ENCODE measurements at regions not wholly inside any gene's neighbourhood (a gene's known extent, or its start where the extent isn't known, plus 50 kb on each side); places are given as distances from the start of the nearest gene placed in this dataset.

DNA sequence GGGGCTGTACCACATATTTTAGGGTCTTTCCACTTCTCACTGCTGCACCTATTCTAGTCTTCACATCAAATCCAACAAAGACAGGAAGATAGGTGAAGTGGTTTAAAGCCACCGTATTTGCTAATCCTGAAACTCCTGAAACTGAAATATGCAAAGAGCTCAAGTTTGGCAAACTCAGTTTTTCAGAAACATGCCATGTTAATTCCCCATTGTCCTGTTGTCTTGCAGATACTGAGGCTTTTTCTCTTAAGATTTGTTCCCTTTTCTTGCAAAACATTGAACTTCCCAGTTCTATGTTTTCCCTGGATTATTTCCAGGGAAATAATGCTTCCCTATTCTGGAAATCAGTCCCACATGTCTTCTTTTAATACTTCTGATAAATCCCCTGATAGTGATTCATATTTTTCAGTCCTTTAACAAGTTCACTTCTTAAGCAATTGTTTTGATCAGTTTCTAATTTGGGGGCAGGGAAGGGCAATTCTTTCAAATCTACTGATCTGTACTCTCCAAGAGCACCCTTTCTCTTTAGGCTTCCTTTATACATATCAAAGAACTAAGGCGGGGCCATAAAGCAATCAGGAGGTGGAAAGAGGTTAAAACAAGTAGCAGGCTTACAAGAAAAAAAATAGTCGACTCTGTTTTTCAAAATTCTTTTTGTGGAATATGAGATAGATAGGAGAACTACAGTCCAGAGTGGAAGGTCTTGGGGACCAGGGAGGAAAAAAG, 648.5 kb downstream of the BNC2 start:
- TF ChIP-seq, protein P1, sequence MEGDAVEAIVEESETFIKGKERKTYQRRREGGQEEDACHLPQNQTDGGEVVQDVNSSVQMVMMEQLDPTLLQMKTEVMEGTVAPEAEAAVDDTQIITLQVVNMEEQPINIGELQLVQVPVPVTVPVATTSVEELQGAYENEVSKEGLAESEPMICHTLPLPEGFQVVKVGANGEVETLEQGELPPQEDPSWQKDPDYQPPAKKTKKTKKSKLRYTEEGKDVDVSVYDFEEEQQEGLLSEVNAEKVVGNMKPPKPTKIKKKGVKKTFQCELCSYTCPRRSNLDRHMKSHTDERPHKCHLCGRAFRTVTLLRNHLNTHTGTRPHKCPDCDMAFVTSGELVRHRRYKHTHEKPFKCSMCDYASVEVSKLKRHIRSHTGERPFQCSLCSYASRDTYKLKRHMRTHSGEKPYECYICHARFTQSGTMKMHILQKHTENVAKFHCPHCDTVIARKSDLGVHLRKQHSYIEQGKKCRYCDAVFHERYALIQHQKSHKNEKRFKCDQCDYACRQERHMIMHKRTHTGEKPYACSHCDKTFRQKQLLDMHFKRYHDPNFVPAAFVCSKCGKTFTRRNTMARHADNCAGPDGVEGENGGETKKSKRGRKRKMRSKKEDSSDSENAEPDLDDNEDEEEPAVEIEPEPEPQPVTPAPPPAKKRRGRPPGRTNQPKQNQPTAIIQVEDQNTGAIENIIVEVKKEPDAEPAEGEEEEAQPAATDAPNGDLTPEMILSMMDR (IDR thresholded peaks at IDR 0.05; ENCODE audit: low read depth, low read length, missing input control) = no peak
- TF ChIP-seq, protein P2, sequence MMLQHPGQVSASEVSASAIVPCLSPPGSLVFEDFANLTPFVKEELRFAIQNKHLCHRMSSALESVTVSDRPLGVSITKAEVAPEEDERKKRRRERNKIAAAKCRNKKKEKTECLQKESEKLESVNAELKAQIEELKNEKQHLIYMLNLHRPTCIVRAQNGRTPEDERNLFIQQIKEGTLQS (IDR thresholded peaks at IDR 0.05) = no peak
- TF ChIP-seq, protein P3, sequence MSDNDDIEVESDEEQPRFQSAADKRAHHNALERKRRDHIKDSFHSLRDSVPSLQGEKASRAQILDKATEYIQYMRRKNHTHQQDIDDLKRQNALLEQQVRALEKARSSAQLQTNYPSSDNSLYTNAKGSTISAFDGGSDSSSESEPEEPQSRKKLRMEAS (IDR thresholded peaks at IDR 0.05) = no peak
- TF ChIP-seq, protein P4, sequence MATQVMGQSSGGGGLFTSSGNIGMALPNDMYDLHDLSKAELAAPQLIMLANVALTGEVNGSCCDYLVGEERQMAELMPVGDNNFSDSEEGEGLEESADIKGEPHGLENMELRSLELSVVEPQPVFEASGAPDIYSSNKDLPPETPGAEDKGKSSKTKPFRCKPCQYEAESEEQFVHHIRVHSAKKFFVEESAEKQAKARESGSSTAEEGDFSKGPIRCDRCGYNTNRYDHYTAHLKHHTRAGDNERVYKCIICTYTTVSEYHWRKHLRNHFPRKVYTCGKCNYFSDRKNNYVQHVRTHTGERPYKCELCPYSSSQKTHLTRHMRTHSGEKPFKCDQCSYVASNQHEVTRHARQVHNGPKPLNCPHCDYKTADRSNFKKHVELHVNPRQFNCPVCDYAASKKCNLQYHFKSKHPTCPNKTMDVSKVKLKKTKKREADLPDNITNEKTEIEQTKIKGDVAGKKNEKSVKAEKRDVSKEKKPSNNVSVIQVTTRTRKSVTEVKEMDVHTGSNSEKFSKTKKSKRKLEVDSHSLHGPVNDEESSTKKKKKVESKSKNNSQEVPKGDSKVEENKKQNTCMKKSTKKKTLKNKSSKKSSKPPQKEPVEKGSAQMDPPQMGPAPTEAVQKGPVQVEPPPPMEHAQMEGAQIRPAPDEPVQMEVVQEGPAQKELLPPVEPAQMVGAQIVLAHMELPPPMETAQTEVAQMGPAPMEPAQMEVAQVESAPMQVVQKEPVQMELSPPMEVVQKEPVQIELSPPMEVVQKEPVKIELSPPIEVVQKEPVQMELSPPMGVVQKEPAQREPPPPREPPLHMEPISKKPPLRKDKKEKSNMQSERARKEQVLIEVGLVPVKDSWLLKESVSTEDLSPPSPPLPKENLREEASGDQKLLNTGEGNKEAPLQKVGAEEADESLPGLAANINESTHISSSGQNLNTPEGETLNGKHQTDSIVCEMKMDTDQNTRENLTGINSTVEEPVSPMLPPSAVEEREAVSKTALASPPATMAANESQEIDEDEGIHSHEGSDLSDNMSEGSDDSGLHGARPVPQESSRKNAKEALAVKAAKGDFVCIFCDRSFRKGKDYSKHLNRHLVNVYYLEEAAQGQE (IDR thresholded peaks at IDR 0.05) = no peak

All from liver (tissue), 3 donors.